COLO668 (cell line): ENCODE measurements at regions not wholly inside any gene's neighbourhood (a gene's known extent, or its start where the extent isn't known, plus 50 kb on each side); places are given as distances from the start of the nearest gene placed in this dataset.
"Not testable (repeated sequence)": the region's sequence is repeated elsewhere in the genome, so short reads cannot be mapped to it uniquely, and the experiment has no call there.

ENCODE experiments used
- DNase-seq: peaks from one replicate; lab custom pipeline; 2025; ENCODE audit not compliant: unreplicated experiment; lab: John Stamatoyannopoulos, UW

GRCh38 chrX:42290608-42291007 lies 367.3 kb upstream of the CASK start:
- DNase-seq, result no peak

- no peak for DNase-seq
Measured at GRCh38 chrX:42289492-42290385, 366.4 kb upstream of the CASK start.

DNA sequence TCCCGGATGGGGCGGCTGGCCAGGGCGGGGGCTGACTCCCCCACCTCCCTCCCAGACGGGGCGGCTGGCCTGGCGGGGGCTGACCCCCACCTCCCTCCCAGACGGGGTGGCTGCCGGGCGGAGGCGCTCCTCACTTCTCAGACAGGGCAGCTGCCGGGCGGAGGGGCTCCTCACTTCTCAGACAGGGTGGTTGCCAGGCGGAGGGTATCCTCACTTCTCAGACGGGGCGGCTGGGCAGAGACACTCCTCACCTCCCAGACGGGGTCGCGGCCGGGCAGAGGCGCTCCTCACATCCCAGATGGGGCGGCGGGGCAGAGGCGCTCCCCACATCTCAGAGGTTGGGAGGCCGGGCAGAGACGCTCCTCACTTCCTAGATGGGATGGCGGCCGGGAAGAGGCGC lies 362.3 kb upstream of the CASK start:
- DNase-seq, result not testable (repeated sequence)

DNA sequence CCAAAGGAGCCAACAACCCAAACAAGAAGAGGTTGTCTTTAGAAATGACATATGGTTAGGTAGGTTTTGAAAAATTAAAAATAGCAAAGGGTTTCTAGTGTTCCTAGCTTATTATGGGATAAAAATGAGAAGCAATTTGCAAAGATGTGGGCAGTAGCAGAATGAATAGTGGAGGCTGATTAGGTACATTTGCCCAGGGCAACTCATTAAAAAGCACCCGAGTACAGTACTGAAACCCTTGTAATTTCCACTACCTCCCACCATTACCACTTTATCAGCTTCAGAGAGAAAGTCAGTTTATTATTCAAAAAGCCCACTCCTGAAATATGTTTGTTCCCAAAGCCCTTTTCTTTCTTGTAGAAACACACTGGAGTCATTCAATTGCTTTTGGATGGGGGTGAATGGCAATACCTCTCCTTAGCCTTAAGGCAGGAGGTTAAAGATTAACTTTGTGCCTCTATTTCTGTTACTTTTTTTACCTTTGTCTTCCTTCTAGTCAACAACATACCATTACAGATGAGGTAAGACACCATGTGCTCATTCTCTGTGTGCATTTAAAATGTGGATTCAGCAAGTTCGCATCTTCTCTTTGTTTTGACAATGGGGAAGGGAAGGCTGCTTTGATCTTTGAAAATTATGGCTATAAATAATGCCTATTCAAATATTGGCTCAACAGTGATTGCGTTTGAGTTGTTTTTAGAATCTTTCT lies 353.8 kb upstream of the CASK start:
- DNase-seq, result no peak

GRCh38 chrX:42274151-42274550 lies 350.8 kb upstream of the CASK start:
- no peak for DNase-seq

DNA sequence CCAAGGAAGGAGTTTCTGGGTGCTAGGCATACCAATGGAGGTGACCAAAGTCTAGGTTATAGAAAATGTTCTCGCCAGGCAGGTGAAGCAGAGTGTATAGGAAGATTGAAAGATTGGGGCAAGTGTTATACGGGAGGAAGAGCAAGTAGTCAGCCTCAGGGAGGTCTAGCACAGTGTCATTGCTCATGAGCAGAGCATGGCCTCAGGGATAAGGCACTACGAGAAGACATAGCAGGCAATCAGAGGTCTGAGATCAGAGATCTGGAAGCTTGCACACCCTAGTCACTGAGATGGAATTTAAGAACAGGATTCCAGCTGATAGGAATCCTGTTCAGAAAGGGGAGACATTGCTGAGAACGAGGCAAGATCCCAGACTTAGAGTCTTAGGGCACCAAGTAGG lies 350.0 kb upstream of the CASK start:
- no peak for DNase-seq

GRCh38 chrX:42269186-42269585 lies 345.8 kb upstream of the CASK start:
- no peak for DNase-seq

GRCh38 chrX:42260854-42261253 lies 337.5 kb upstream of the CASK start:
- no peak for DNase-seq

DNA sequence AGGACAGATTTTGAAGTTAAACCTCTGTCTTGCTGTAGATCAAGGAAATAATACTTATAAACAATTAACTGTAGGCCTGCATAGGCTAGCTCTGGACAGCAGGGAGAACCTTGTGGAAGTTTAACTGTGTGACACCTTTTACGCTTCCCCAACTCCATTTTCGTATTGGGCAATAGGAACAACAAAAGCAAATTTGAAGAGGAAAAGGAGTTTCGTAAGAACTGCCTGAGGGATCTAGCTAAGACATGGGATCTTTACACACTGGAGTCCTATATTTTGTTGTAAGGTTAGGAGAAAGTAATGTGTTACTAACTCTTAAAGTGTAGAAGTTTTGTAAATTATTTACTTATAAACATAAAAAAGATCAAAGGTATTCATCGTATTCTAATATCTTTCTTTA lies 324.9 kb upstream of the CASK start:
- no peak for DNase-seq

DNA sequence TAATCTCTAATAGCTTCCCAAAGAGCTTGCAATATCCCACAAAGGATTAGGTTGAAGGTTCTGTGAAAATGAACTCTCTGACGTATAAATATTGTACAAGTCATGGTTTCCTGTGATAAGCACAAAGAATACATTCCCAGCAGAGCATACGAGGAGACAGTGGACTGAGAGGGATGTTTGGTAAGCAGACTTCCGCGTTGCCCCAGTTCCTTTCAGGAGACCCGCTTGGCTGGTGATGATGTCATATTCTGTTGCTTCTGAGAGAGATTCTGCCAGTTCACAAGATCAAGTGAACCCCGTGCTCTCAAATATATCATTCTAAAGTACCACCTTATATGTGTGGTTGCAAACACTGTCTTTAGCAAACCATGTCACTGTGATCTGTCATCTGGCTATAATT lies 323.9 kb upstream of the CASK start:
- no peak for DNase-seq

DNA sequence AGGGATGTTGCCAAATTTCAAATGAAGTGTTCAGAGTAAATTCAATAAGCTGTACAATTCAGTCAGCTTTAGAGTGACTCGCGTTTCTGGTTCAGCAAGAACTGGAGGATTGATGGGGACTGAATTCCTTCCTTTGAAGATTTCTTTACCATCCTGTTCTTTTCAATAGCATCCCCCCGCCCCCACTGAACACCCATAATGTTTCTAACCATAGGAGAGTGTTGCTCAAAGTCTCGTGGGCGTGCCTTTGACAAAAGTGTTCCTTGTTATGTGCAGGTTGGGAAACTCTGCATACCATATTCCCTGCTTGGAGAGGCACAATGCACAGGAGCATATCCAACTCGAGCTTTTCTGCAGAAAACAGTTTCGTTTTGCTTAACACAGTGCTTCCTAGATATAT lies 323.5 kb upstream of the CASK start:
- no peak for DNase-seq

GRCh38 chrX:42242004-42242403 lies 318.6 kb upstream of the CASK start:
- no peak for DNase-seq

DNA sequence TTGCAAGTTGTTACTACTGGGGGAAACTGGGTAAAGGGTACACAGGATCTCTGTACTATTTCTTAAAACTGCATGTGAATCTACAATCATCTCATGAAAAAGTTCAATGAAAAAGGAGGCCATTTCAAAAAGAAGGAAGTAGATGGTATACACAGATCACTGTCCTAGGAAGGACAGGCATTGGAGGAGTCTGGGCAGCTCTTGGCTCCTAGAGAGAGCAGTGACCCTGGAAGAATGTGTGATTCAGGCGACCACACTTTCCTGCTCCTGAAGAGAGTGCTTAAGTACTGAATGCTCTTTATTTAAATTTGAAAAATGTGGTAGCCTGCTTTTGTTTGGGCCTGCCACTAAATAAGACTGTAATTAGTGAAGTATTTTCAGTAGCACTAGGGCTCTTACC lies 318.1 kb upstream of the CASK start:
- DNase-seq, result no peak

- DNase-seq, result no peak
Measured at GRCh38 chrX:42237956-42238355, 314.6 kb upstream of the CASK start.

GRCh38 chrX:42229533-42229932 lies 306.2 kb upstream of the CASK start:
- no peak for DNase-seq

DNA sequence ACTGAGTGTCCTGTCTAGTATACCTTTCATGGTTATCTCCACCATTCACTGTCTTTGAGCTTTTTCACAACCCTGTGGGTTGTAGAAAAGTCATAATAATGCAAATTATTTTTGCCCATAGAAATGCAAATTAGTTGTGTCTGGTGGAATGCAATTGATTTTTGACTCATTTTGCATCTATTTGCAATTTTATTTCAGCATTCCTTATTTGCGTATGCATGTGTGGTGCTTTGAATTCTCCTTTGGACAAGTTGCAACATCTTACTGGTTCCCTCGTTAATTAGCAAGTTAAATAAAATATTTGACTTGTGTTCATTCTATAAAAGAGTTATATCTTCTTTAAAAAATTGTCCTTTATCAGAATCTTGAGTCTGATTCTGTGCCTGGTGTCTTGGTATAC lies 297.3 kb upstream of the CASK start:
- DNase-seq, result no peak

DNA sequence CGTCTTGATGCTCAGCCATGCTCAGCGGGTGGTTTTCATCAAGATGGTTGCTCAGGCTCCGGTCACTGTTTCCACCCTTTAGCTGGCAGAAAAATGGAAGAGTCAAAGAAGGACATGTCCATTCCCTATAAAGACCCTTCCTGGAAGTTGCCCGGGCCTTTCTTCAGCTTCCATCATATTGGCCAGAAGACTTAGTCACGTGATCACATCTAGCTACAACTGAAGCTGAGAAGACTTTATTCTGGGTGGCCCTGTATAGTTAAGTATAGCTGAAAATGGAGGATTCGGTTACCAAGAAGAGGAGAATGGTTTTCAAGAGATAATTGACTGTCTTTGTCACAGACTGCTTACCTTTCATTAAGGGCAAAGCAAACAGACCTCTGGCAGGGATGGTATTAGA lies 296.7 kb upstream of the CASK start:
- DNase-seq, result peak; percentile 9

GRCh38 chrX:42219231-42219630 lies 295.9 kb upstream of the CASK start:
- DNase-seq, result no peak

DNA sequence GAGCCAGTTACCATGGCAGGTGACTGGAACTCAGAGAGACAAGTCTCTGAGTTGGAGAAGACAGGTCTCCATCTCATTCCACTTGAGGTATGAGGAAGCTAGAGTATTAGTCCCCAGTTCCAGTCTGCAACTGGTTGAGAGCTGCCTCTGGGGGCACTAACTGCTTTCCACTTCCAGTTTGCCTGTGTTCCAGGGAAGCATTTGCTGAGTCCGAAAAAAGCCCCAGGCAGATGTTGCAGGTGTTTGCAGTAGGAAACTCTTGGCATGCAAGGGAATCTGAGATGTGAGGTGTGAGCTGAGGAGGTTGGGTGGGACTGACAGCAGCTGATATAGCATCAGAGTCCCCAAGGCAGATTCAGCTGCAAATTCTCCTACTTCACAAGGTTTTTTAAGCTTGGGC lies 272.2 kb upstream of the CASK start:
- no peak for DNase-seq

DNA sequence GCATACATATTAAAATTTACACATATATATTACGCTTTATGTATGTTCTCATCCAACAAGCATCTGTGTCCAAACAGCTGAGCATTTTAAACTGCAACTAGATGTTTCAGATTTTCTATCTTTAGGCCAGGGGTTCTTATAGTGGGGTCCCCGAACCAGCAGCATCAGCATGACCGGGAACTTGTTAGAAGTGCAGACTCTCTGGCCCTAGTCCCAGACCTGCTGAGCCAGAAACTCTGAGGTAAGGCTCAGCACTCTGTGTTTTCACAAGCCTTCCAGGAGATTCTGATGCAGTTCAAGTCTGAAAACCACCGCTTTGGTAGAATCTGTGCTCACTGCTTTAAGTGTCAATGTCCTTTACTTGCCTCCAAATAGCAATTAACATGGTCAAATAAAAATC lies 266.2 kb upstream of the CASK start:
- no peak for DNase-seq

GRCh38 chrX:42188730-42189129 lies 265.4 kb upstream of the CASK start:
- no peak for DNase-seq

DNA sequence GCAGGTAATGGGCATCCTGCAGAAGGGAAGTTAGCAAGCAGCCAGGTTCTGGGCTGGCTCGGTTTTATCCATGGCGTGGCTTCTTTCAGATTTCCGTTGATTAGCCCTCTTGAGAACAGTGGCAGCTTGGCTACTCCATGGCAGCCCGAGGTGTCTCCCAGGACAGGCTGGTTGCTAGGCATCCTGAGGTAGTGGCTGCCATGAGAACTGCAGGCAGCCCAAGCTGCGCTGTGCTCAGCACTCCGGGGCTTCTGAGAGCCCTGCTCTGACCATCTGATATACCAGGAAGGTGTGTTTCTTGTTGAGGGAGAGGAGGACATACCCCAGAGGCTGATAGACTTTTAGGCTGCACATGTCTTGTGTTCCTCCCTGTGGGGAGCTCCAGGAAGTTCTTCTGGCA lies 253.4 kb upstream of the CASK start:
- DNase-seq, result no peak

DNA sequence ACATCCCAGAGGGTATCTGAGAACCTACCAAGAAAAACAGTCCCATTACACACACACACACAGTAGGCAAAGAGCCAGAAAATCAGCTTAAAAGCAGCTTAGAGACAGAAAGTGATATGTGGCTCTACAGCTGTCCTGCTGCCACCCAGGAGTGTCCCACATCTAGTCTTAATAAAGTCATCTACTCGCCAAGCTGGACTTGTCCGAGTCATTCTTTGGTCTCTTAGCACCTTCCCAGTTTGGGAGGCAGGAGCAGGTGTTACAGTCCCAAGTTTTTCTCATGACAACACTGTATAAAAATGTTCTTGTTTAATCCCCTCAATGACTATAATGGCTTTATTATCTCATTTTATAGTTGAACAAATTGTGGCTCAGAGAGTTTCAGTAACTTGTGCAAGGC lies 252.5 kb upstream of the CASK start:
- no peak for DNase-seq
